ENCODE measurements at regions not wholly inside any gene's neighbourhood (a gene's known extent, or its start where the extent isn't known, plus 50 kb on each side); places are given as distances from the start of the nearest gene placed in this dataset.

DNA sequence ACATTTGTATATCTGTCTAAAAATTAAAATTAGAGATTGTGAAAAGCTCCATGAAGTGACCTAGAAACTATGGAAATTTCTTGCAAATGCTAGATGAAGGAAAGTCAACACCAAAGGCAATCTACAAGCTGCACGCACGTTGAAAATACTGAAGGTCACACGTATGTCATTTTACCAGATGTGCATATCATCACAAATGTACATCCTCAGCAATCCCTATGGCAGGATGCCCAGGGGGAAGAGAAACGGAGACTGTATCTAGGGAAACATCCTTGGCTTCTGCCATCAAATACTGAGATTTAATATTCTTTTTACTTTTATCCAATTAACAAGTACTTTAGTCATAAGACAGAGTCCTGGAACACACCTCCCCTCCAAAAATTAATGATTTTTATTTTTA is 672.0 kb downstream of the RNF144B start:
- TF ChIP-seq YY1 (IDR thresholded peaks at IDR 0.05; ENCODE audit: insufficient read depth, insufficient read length) (no peak), SUZ12 (IDR thresholded peaks at IDR 0.05; ENCODE audit: extremely low read depth, insufficient read depth, insufficient read length) (no peak), ZNF274 (IDR thresholded peaks at IDR 0.05; ENCODE audit: low read depth, low read length) (no peak)

All from NT2/D1 (cell line).